Astrocyte of the spinal cord (primary cell): ENCODE measurements at regions not wholly inside any gene's neighbourhood (a gene's known extent, or its start where the extent isn't known, plus 50 kb on each side); places are given as distances from the start of the nearest gene placed in this dataset.

Source experiments
- DNase-seq: peaks from one replicate; pipeline ENCODE4 v3.0.0; 2011; ENCODE audit warnings: low read depth, low spot score
- H3K4me3 ChIP-seq: 2 replicates; pipeline ENCODE4 v1.5.1; 2011; ENCODE audit warnings: low read depth, mild to moderate bottlenecking, low read length, moderate library complexity
- in situ Hi-C: cut with HindIII; loops from 2 replicates; pipeline ENCODE4 v1.10.0; 2017; ENCODE audit warnings: low sequenced_read_pairs
- TF ChIP-seq, protein P1 (sequence below): IDR thresholded peaks from 2 replicates; pipeline ENCODE4 v1.5.1; 2012; ENCODE audit warnings: low read depth, mild to moderate bottlenecking, low read length, inconsistent platforms

DNA sequence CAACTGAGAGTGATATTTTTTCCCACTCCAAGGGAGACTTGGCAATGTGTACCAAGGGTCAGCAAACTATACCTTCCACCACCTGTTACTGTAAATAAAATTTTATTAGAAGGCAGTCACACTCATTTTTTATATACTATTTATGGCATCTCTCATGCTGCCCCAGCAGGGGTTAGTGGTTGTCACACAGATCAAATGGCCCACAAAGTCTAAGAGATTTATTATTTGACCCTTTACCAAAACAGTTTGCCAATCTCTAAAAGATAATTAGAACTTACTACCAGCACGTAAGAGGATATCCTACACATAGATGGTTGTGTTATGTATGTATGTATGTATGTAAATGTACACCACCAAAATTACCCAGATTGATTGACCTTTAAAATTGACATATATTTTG lies 185.1 kb downstream of the PRR20E start:
- in situ Hi-C loops: no loop called here
- no peak for DNase-seq
- H3K4me3 ChIP-seq: no peak overlapping the region
- TF ChIP-seq, protein P1, sequence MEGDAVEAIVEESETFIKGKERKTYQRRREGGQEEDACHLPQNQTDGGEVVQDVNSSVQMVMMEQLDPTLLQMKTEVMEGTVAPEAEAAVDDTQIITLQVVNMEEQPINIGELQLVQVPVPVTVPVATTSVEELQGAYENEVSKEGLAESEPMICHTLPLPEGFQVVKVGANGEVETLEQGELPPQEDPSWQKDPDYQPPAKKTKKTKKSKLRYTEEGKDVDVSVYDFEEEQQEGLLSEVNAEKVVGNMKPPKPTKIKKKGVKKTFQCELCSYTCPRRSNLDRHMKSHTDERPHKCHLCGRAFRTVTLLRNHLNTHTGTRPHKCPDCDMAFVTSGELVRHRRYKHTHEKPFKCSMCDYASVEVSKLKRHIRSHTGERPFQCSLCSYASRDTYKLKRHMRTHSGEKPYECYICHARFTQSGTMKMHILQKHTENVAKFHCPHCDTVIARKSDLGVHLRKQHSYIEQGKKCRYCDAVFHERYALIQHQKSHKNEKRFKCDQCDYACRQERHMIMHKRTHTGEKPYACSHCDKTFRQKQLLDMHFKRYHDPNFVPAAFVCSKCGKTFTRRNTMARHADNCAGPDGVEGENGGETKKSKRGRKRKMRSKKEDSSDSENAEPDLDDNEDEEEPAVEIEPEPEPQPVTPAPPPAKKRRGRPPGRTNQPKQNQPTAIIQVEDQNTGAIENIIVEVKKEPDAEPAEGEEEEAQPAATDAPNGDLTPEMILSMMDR: no peak

DNA sequence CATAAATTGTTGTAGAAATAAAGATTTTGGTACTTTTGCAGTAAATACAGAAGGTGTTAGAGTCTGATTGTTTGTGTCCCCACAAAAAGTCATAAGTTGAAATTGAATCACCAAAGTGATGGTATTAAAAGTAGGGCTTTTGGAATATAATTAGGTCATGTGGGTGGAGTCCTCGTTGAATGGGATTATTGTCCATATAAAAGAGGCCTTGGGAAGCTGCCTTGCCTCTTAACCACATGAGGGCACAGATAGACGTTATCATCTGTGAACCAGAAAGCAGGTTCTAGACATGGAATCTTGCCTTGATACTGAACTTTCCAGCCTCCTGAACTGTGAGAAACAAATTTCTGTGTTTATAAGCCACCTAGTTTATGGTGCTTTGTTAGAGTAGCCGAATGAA lies 186.8 kb downstream of the PRR20E start:
- DNase-seq: no peak
- in situ Hi-C loops: no loop called here
- TF ChIP-seq, protein P1: no peak
- no peak overlapping the region for H3K4me3 ChIP-seq

DNA sequence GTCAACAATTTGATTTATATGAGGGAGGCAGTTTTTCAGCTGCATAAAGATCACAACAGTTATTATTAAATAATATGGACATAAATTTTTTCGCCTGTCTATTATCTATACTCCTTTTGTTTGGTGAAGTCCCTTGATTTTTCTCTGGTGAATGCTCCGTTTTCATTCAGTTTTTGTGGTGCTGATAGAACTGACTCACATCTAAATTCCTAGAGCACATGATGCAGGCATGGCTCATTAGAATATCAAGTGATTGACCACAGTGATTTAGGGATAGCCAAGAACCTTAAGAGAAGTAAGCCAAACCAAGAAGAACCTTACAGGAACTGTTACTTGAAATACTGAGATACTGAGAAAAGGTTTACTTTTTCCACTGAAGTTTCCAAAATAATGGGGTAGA lies 208.9 kb downstream of the PRR20E start:
- in situ Hi-C loops: no loop called here
- H3K4me3 ChIP-seq: no peak overlapping the region
- TF ChIP-seq, protein P1: no peak
- no peak for DNase-seq

GRCh38 chr13:57408312-57408711 lies 223.2 kb upstream of the PCDH17 start:
- H3K4me3 ChIP-seq: no peak overlapping the region
- TF ChIP-seq, protein P1: no peak
- in situ Hi-C loops: no loop called here
- no peak for DNase-seq

DNA sequence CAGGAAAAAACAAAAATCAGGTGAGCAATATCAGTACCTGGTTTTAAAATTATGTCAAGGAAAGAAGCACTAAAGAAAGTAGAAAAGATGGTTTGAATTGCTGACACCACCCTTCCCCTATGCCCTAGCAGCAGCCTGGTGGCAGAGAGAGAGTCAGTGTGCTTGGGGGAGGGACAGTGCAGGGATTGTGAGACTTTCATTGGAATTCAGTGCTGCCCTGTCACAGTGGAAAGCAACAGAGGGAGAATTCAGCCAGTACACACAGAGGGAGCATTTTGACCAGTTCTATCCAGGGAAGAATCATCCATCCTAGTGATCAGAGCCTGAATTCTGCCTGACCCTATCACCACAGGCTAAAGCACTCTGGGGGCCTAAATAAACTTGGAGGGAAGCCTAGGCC lies 222.4 kb upstream of the PCDH17 start:
- DNase-seq: no peak
- no peak overlapping the region for H3K4me3 ChIP-seq
- TF ChIP-seq, protein P1: no peak
- in situ Hi-C loops: no loop called here

DNA sequence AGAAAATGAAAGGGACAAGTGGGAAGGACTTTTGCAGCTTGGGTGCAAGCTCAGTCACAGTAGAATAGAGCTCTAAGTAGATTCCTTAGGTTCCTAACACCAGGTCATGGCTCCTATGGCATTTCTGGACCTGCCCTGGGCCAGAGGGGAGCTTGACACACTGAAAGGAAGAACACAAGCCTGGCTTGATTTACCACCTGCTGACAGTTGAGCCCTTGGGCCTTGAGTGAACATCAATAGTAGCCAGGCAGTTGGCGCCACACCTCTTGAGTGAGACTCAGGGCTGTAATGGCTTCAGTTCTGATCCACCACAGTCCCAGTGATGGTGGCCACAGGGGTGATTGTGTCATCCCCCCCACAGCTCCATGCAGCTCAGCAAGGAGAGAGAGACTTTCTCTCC lies 221.9 kb upstream of the PCDH17 start:
- H3K4me3 ChIP-seq: no peak overlapping the region
- in situ Hi-C loops: no loop called here
- TF ChIP-seq, protein P1: no peak
- no peak for DNase-seq
